SU-DHL-6 (cell line): ENCODE measurements at regions not wholly inside any gene's neighbourhood (a gene's known extent, or its start where the extent isn't known, plus 50 kb on each side); places are given as distances from the start of the nearest gene placed in this dataset.

Experiments
- EZH2phosphoT487 ChIP-seq: fragments of 200-600 bp; sonication (generic), shearing (Covaris generic); conservative IDR thresholded peaks from 2 replicates; pipeline ENCODE4 v1.6.1; 2018; ENCODE audit warnings: mild to moderate bottlenecking, antibody characterized with exemption, low read length, moderate library complexity, mixed read lengths
- TF ChIP-seq, protein P1 (sequence below): fragments of 200-600 bp; sonication (generic); IDR thresholded peaks from one replicate; pipeline ENCODE4 v1.5.1; 2017; ENCODE audit warnings: antibody characterized with exemption, mild to moderate bottlenecking, low read length, moderate library complexity; ENCODE audit not compliant: insufficient read depth, poor library complexity, severe bottlenecking

DNA sequence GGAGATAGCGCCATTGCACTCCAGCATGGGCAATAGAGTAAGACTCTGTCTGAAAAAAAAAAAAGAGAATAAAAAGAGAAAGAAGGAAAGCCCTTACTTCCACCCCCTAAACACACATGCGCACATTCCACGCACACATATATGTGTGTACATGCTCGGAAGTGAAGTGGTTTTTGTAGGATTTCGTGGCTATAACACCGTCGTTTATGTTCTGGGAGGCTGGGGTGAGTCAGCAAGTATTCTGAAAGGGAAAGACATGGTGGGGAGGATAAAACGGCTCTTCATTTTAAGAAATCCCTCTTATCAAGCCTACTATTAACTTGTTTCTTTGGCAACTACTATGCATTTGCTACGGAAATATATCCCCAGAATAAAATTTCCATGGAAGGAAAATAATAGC, 422.8 kb upstream of the TBL1XR1 start:
- TF ChIP-seq, protein P1, sequence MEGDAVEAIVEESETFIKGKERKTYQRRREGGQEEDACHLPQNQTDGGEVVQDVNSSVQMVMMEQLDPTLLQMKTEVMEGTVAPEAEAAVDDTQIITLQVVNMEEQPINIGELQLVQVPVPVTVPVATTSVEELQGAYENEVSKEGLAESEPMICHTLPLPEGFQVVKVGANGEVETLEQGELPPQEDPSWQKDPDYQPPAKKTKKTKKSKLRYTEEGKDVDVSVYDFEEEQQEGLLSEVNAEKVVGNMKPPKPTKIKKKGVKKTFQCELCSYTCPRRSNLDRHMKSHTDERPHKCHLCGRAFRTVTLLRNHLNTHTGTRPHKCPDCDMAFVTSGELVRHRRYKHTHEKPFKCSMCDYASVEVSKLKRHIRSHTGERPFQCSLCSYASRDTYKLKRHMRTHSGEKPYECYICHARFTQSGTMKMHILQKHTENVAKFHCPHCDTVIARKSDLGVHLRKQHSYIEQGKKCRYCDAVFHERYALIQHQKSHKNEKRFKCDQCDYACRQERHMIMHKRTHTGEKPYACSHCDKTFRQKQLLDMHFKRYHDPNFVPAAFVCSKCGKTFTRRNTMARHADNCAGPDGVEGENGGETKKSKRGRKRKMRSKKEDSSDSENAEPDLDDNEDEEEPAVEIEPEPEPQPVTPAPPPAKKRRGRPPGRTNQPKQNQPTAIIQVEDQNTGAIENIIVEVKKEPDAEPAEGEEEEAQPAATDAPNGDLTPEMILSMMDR = no peak
- TF ChIP-seq EZH2phosphoT487 = no peak
